Thymus (tissue), 11 donors: ENCODE measurements at regions not wholly inside any gene's neighbourhood (a gene's known extent, or its start where the extent isn't known, plus 50 kb on each side); places are given as distances from the start of the nearest gene placed in this dataset.

Experiments
- DNase-seq, 9 donors: peaks; one replicate each; pipeline ENCODE4 v3.0.0-alpha.2; 2013; ENCODE audit warnings: low spot score in 9 of 9, low read depth in 6 of 9, missing footprints in 1 of 9
- H3K27ac ChIP-seq, 2 donors: one replicate each; pipeline ENCODE4 v1.5.1; 2013; ENCODE audit warnings: control low read depth in 1 of 2, low read depth in 1 of 2, low read length in 1 of 2, mild to moderate bottlenecking in 1 of 2, moderate library complexity in 1 of 2
- H3K27me3 ChIP-seq, 2 donors: one replicate each; pipeline ENCODE4 v1.5.1; 2013; ENCODE audit warnings: low read length in 1 of 2; ENCODE audit not compliant: control insufficient read depth in 2 of 2, insufficient read depth in 1 of 2
- H3K36me3 ChIP-seq, 2 donors: one replicate each; pipeline ENCODE4 v1.5.1; 2013; ENCODE audit warnings: low read length in 1 of 2, mild to moderate bottlenecking in 1 of 2, moderate library complexity in 1 of 2; ENCODE audit not compliant: control insufficient read depth in 2 of 2, insufficient read depth in 2 of 2
- H3K4me1 ChIP-seq, 2 donors: one replicate each; pipeline ENCODE4 v1.5.1; 2013; ENCODE audit warnings: low read length in 2 of 2; ENCODE audit not compliant: control insufficient read depth in 2 of 2, insufficient read depth in 2 of 2
- H3K4me3 ChIP-seq, 2 donors: one replicate each; pipeline ENCODE4 v1.5.1; 2013; ENCODE audit warnings: low read length in 2 of 2, control low read depth in 1 of 2, mild to moderate bottlenecking in 1 of 2
- H3K9me3 ChIP-seq, 2 donors: one replicate each; pipeline ENCODE4 v1.5.1; 2013; ENCODE audit warnings: low read length in 1 of 2, mild to moderate bottlenecking in 1 of 2; ENCODE audit not compliant: control insufficient read depth in 2 of 2, insufficient read depth in 1 of 2
- WGBS: extraction: QIAGEN DNeasy Blood & Tissue Kit; methylation state at CpG from one replicate; pipeline ENCODE4 v1.1.7; 2013; 5-methylcytosine and 5-hydroxymethylcytosine counted together
- donor health status: healthy.

GRCh38 chr5:3786891-3787430 is 191.3 kb downstream of the IRX1 start:
- WGBS = 53% methylated on average over 14 of the region's 14 CpGs
- H3K27me3 ChIP-seq = peaks cover 11 to 31% of the 10 kb centered on the region in 2 donors
- no peaks in the 10 kb centered on the region for H3K36me3 ChIP-seq
- DNase-seq = no peak
- no peak overlapping the region for H3K27ac ChIP-seq
- no peak overlapping the region for H3K4me3 ChIP-seq
- H3K9me3 ChIP-seq = peaks cover 0 to 3% of the 10 kb centered on the region in 2 donors
- H3K4me1 ChIP-seq = no peaks in the 10 kb centered on the region

GRCh38 chr5:3787604-3788003 is 192.0 kb downstream of the IRX1 start:
- H3K27ac ChIP-seq = no peak overlapping the region
- WGBS = 38% methylated on average over 10 of the region's 10 CpGs
- no peaks in the 10 kb centered on the region for H3K36me3 ChIP-seq
- H3K4me1 ChIP-seq = no peaks in the 10 kb centered on the region
- H3K4me3 ChIP-seq = no peak overlapping the region
- peaks cover 11 to 31% of the 10 kb centered on the region in 2 donors for H3K27me3 ChIP-seq
- DNase-seq = no peak
- H3K9me3 ChIP-seq = peaks cover 0 to 3% of the 10 kb centered on the region in 2 donors

GRCh38 chr5:3789519-3790193 is 194.0 kb downstream of the IRX1 start:
- no peak for DNase-seq
- no peaks in the 10 kb centered on the region for H3K4me1 ChIP-seq
- H3K36me3 ChIP-seq = no peaks in the 10 kb centered on the region
- WGBS = 76% methylated on average over 14 of the region's 14 CpGs
- no peak overlapping the region for H3K4me3 ChIP-seq
- H3K27me3 ChIP-seq = peaks cover 11 to 31% of the 10 kb centered on the region in 2 donors
- peaks cover 2 to 9% of the 10 kb centered on the region in 2 donors for H3K9me3 ChIP-seq
- H3K27ac ChIP-seq = no peak overlapping the region

- DNase-seq = no peak
- WGBS = 99% methylated on average over 1 of the region's 1 CpG
- no peaks in the 10 kb centered on the region for H3K36me3 ChIP-seq
- H3K9me3 ChIP-seq = peaks cover 2 to 10% of the 10 kb centered on the region in 2 donors
- no peak overlapping the region for H3K27ac ChIP-seq
- H3K27me3 ChIP-seq = peaks cover 3 to 12% of the 10 kb centered on the region in 2 donors
- no peak overlapping the region for H3K4me3 ChIP-seq
- no peaks in the 10 kb centered on the region for H3K4me1 ChIP-seq
These were observed 197.5 kb downstream of the IRX1 start for GRCh38 chr5:3793162-3793561.

- WGBS = 96% methylated on average over 1 of the region's 1 CpG
These were observed 199.0 kb downstream of the IRX1 start for GRCh38 chr5:3794611-3795010.

GRCh38 chr5:3796736-3797135 is 201.1 kb downstream of the IRX1 start:
- H3K4me3 ChIP-seq = no peak overlapping the region
- H3K27ac ChIP-seq = no peak overlapping the region
- H3K27me3 ChIP-seq = no peaks in the 10 kb centered on the region
- H3K9me3 ChIP-seq = peaks cover 2 to 7% of the 10 kb centered on the region in 2 donors
- 91% methylated on average over 3 of the region's 3 CpGs for WGBS
- DNase-seq = no peak
- H3K36me3 ChIP-seq = no peaks in the 10 kb centered on the region
- H3K4me1 ChIP-seq = no peaks in the 10 kb centered on the region

More at GRCh38 chr5:3794611-3795010, 199.0 kb downstream of the IRX1 start:
- Histone ChIP-seq H3K4me3 (no peak overlapping the region), H3K27me3 (peaks cover 0 to 5% of the 10 kb centered on the region in 2 donors), H3K9me3 (peaks cover 2 to 10% of the 10 kb centered on the region in 2 donors), H3K27ac (no peak overlapping the region), H3K4me1 (no peaks in the 10 kb centered on the region), H3K36me3 (no peaks in the 10 kb centered on the region)
- DNase-seq = no peak

GRCh38 chr5:3801967-3802366 is 206.3 kb downstream of the IRX1 start:
- no peaks in the 10 kb centered on the region for H3K9me3 ChIP-seq
- no peak for DNase-seq
- no peak overlapping the region for H3K27ac ChIP-seq
- H3K4me3 ChIP-seq = no peak overlapping the region
- no peaks in the 10 kb centered on the region for H3K4me1 ChIP-seq
- no peaks in the 10 kb centered on the region for H3K36me3 ChIP-seq
- H3K27me3 ChIP-seq = no peaks in the 10 kb centered on the region
- over 99% methylated on average over 2 of the region's 2 CpGs for WGBS

GRCh38 chr5:3809455-3809854 is 213.8 kb downstream of the IRX1 start:
- Histone ChIP-seq H3K4me1 (no peaks in the 10 kb centered on the region), H3K36me3 (no peaks in the 10 kb centered on the region), H3K27ac (no peak overlapping the region), H3K9me3 (peaks cover 0 to 1% of the 10 kb centered on the region in 2 donors), H3K27me3 (no peaks in the 10 kb centered on the region), H3K4me3 (no peak overlapping the region)
- 96% methylated on average over 4 of the region's 4 CpGs for WGBS
- DNase-seq = no peak

GRCh38 chr5:3811116-3811515 is 215.5 kb downstream of the IRX1 start:
- peaks cover 0 to 1% of the 10 kb centered on the region in 2 donors for H3K9me3 ChIP-seq
- no peak for DNase-seq
- no peaks in the 10 kb centered on the region for H3K4me1 ChIP-seq
- WGBS = 97% methylated on average over 1 of the region's 1 CpG
- H3K27me3 ChIP-seq = no peaks in the 10 kb centered on the region
- H3K4me3 ChIP-seq = no peak overlapping the region
- no peak overlapping the region for H3K27ac ChIP-seq
- H3K36me3 ChIP-seq = no peaks in the 10 kb centered on the region
